ENCODE measurements at regions not wholly inside any gene's neighbourhood (a gene's known extent, or its start where the extent isn't known, plus 50 kb on each side); places are given as distances from the start of the nearest gene placed in this dataset.

DNA sequence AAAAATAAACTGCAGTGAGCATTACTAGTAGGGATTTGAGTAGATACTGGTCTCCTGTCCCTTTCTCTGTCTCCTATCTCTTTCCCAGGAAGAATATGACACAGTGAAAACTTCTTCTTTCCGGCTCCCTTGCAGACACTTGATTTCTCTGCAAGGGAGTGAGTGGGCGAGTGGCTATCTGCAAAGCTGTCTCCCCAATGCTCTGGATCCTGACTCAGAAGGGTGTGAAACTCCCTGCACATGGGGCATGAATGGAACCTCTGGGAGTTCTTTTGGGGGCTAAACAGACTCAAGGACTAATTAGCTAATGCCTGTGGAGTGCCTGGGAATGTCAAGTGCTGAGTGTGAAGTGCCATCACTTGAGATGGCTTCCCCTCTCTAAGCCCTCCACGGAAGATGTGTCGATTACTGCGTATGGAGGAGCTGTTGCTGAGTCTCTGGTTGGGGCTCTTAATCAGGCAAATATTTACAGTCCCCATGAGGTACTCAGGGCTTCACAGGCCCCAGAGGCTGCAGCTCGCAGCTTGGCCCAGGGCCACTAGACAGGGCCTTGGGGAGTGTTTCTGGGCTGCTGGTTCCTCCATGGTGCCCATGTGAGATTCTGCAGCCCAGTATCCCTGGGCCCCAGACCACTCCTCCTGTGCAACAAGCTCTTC, 139.8 kb downstream of the RPS24 start:
- TF ChIP-seq, protein P1, sequence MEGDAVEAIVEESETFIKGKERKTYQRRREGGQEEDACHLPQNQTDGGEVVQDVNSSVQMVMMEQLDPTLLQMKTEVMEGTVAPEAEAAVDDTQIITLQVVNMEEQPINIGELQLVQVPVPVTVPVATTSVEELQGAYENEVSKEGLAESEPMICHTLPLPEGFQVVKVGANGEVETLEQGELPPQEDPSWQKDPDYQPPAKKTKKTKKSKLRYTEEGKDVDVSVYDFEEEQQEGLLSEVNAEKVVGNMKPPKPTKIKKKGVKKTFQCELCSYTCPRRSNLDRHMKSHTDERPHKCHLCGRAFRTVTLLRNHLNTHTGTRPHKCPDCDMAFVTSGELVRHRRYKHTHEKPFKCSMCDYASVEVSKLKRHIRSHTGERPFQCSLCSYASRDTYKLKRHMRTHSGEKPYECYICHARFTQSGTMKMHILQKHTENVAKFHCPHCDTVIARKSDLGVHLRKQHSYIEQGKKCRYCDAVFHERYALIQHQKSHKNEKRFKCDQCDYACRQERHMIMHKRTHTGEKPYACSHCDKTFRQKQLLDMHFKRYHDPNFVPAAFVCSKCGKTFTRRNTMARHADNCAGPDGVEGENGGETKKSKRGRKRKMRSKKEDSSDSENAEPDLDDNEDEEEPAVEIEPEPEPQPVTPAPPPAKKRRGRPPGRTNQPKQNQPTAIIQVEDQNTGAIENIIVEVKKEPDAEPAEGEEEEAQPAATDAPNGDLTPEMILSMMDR (IDR thresholded peaks at IDR 0.05), result no peak
- no peak for TF ChIP-seq POLR2A (IDR thresholded peaks at IDR 0.05)

Data from right lobe of liver (tissue), 4 donors.